ENCODE measurements at regions not wholly inside any gene's neighbourhood (a gene's known extent, or its start where the extent isn't known, plus 50 kb on each side); places are given as distances from the start of the nearest gene placed in this dataset.
"Not testable (repeated sequence)": the region's sequence is repeated elsewhere in the genome, so short reads cannot be mapped to it uniquely, and the experiment has no call there.

GRCh38 chr6:122276637-122277036 is 122.8 kb upstream of the HSF2 start:
- ChIA-PET POLR2A (no interaction called here), CTCF (no interaction called here)
- Histone ChIP-seq H3K9me3 (ENCODE audit: control insufficient read depth, insufficient read depth, low read length) (no peaks in the 10 kb centered on the region; the same call in 1 of the 2 replicates), H3K27ac (ENCODE audit: low read depth, low read length) (no peak overlapping the region), H3K4me3 (ENCODE audit: low read depth, low read length) (no peak overlapping the region), H3K27me3 (ENCODE audit: control insufficient read depth, insufficient read depth, low read length) (no peaks in the 10 kb centered on the region)
- DNase-seq (ENCODE audit: low read depth, low spot score): no peak
- no peak for TF ChIP-seq CTCF (IDR thresholded peaks at IDR 0.05; ENCODE audit: low read depth, low read length)

- H3K27me3 ChIP-seq (ENCODE audit: control insufficient read depth, insufficient read depth, low read length); POLR2A ChIA-PET; DNase-seq (ENCODE audit: low read depth, low spot score); H3K9me3 ChIP-seq (ENCODE audit: control insufficient read depth, insufficient read depth, low read length); CTCF ChIA-PET; H3K27ac ChIP-seq (ENCODE audit: low read depth, low read length); H3K4me3 ChIP-seq (ENCODE audit: low read depth, low read length): not testable (repeated sequence)
Observed at GRCh38 chr6:122280105-122281021, 119.1 kb upstream of the HSF2 start.

GRCh38 chr6:122283884-122284283 is 115.6 kb upstream of the HSF2 start:
- Histone ChIP-seq H3K9me3 (ENCODE audit: control insufficient read depth, insufficient read depth, low read length) (no peaks in the 10 kb centered on the region; the same call in 1 of the 2 replicates), H3K27ac (ENCODE audit: low read depth, low read length) (no peak overlapping the region), H3K27me3 (ENCODE audit: control insufficient read depth, insufficient read depth, low read length) (no peaks in the 10 kb centered on the region), H3K4me3 (ENCODE audit: low read depth, low read length) (no peak overlapping the region)
- no peak for DNase-seq (ENCODE audit: low read depth, low spot score)
- POLR2A ChIA-PET: no interaction called here
- CTCF ChIA-PET: no interaction called here
- no peak for TF ChIP-seq CTCF (IDR thresholded peaks at IDR 0.05; ENCODE audit: low read depth, low read length)

- no peak overlapping the region for H3K4me3 ChIP-seq (ENCODE audit: low read depth, low read length)
- TF ChIP-seq CTCF (IDR thresholded peaks at IDR 0.05; ENCODE audit: low read depth, low read length): no peak
- no peak for DNase-seq (ENCODE audit: low read depth, low spot score)
- CTCF ChIA-PET: interaction anchor here (1.1 kb wide), 1 partner anchor 245 kb away, joined by 3 read pairs; no protein-coding TSS in a partner anchor
- H3K9me3 ChIP-seq (ENCODE audit: control insufficient read depth, insufficient read depth, low read length): no peaks in the 10 kb centered on the region; the same call in 1 of the 2 replicates
- POLR2A ChIA-PET: no interaction called here
- H3K27ac ChIP-seq (ENCODE audit: low read depth, low read length): no peak overlapping the region
- no peaks in the 10 kb centered on the region for H3K27me3 ChIP-seq (ENCODE audit: control insufficient read depth, insufficient read depth, low read length)
Observed at GRCh38 chr6:122284848-122285247, 114.6 kb upstream of the HSF2 start.

GRCh38 chr6:122285292-122285913 is 114.0 kb upstream of the HSF2 start:
- ChIA-PET POLR2A (no interaction called here), CTCF (interaction anchor here (0.9 to 1.1 kb wide), 2 partner anchors 206 to 245 kb away, joined by 3 read pairs; no protein-coding TSS in a partner anchor)
- TF ChIP-seq CTCF (IDR thresholded peaks at IDR 0.05; ENCODE audit: low read depth, low read length): no peak
- Histone ChIP-seq H3K27ac (ENCODE audit: low read depth, low read length) (no peak overlapping the region), H3K4me3 (ENCODE audit: low read depth, low read length) (no peak overlapping the region), H3K9me3 (ENCODE audit: control insufficient read depth, insufficient read depth, low read length) (no peaks in the 10 kb centered on the region; the same call in 1 of the 2 replicates), H3K27me3 (ENCODE audit: control insufficient read depth, insufficient read depth, low read length) (no peaks in the 10 kb centered on the region)
- no peak for DNase-seq (ENCODE audit: low read depth, low spot score)

Data from AG04450 (cell line).